ENCODE measurements at regions not wholly inside any gene's neighbourhood (a gene's known extent, or its start where the extent isn't known, plus 50 kb on each side); places are given as distances from the start of the nearest gene placed in this dataset.

DNA sequence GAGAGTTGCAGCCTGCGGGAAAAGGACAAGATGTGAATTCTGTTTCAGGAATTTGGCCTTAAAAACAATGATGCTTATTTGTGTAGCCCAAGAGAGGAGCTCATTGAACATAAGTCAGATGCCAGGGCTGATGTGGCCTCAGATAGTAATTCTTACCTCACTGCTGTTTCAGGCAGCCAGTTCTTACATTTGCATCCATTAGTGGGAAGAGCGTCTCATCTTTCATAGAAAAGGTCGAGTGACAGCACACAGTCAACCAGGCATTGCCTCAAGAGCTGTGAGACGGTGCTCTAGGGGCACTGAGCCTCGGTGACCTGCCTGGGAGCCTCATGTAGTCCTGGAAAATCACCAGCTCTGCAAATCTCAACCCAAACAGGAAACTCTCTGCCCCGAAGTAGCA lies 174.9 kb upstream of the FRG1 start:
- no peaks in the 10 kb centered on the region for H3K4me1 ChIP-seq (ENCODE audit: control insufficient read depth, insufficient read depth, low read length)
- ChIA-PET POLR2A (no interaction called here), CTCF (no interaction called here)

GRCh38 chr4:189767941-189768340 lies 172.7 kb upstream of the FRG1 start:
- ATAC-seq (no peak), DNase-seq (ENCODE audit: low read depth, low spot score) (no peak)
- Histone ChIP-seq H3K9me3 (ENCODE audit: control insufficient read depth, insufficient read depth, low read depth, low read length) (no peaks in the 10 kb centered on the region), H3K4me1 (ENCODE audit: control insufficient read depth, insufficient read depth, low read length) (no peaks in the 10 kb centered on the region), H3K36me3 (ENCODE audit: control insufficient read depth, insufficient read depth, low read length) (no peaks in the 10 kb centered on the region), H3K27me3 (ENCODE audit: control insufficient read depth, insufficient read depth, low read length) (no peaks in the 10 kb centered on the region), H3K4me3 (ENCODE audit: low read depth in 2 of 2, low read length in 2 of 2) (no peak overlapping the region), H3K27ac (ENCODE audit: low read length) (no peak overlapping the region)
- CTCF ChIA-PET, result no interaction called here
- TF ChIP-seq REST (IDR thresholded peaks at IDR 0.05; ENCODE audit: insufficient read depth in 1 of 2, low read depth in 2 of 2, low read length in 1 of 2) (no peak), SIN3A (IDR thresholded peaks at IDR 0.05; ENCODE audit: borderline replicate concordance, insufficient read depth, low read depth, low read length) (no peak), POLR2AphosphoS5 (IDR thresholded peaks at IDR 0.05; ENCODE audit: low read depth, low read length) (no peak), TCF7L2 (IDR thresholded peaks at IDR 0.05; ENCODE audit: low read depth, low read length) (no peak)
- TF ChIP-seq, protein P1, sequence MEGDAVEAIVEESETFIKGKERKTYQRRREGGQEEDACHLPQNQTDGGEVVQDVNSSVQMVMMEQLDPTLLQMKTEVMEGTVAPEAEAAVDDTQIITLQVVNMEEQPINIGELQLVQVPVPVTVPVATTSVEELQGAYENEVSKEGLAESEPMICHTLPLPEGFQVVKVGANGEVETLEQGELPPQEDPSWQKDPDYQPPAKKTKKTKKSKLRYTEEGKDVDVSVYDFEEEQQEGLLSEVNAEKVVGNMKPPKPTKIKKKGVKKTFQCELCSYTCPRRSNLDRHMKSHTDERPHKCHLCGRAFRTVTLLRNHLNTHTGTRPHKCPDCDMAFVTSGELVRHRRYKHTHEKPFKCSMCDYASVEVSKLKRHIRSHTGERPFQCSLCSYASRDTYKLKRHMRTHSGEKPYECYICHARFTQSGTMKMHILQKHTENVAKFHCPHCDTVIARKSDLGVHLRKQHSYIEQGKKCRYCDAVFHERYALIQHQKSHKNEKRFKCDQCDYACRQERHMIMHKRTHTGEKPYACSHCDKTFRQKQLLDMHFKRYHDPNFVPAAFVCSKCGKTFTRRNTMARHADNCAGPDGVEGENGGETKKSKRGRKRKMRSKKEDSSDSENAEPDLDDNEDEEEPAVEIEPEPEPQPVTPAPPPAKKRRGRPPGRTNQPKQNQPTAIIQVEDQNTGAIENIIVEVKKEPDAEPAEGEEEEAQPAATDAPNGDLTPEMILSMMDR (IDR thresholded peaks at IDR 0.05), result no peak
- intact Hi-C loops (cut with micrococcal nuclease; ENCODE audit: unreplicated experiment), result no loop called here
- BruUV-seq (replicated peaks), result no TSS peak
- in situ Hi-C loops (cut with HindIII; ENCODE audit: low pct_unique_long_range_greater_than_20kb, low sequenced_read_pairs), result no loop called here
- POLR2A ChIA-PET, result no interaction called here

More for the DNA sequence above, 174.9 kb upstream of the FRG1 start:
- no peak overlapping the region for H3K4me3 ChIP-seq (ENCODE audit: low read depth in 2 of 2, low read length in 2 of 2)
- H3K9me3 ChIP-seq (ENCODE audit: control insufficient read depth, insufficient read depth, low read depth, low read length), result no peaks in the 10 kb centered on the region
- no peak overlapping the region for H3K27ac ChIP-seq (ENCODE audit: low read length)
- DNase-seq (ENCODE audit: low read depth, low spot score), result no peak
- TF ChIP-seq TCF7L2 (IDR thresholded peaks at IDR 0.05; ENCODE audit: low read depth, low read length), result no peak
- no peak for TF ChIP-seq POLR2AphosphoS5 (IDR thresholded peaks at IDR 0.05; ENCODE audit: low read depth, low read length)
- TF ChIP-seq, protein P1 (IDR thresholded peaks at IDR 0.05), result no peak
- no peak for TF ChIP-seq REST (IDR thresholded peaks at IDR 0.05; ENCODE audit: insufficient read depth in 1 of 2, low read depth in 2 of 2, low read length in 1 of 2)
- TF ChIP-seq SIN3A (IDR thresholded peaks at IDR 0.05; ENCODE audit: borderline replicate concordance, insufficient read depth, low read depth, low read length), result no peak
- no peaks in the 10 kb centered on the region for H3K36me3 ChIP-seq (ENCODE audit: control insufficient read depth, insufficient read depth, low read length)
- in situ Hi-C loops (cut with HindIII; ENCODE audit: low pct_unique_long_range_greater_than_20kb, low sequenced_read_pairs), result no loop called here
- H3K27me3 ChIP-seq (ENCODE audit: control insufficient read depth, insufficient read depth, low read length), result no peaks in the 10 kb centered on the region
- ATAC-seq, result no peak
- no TSS peak for BruUV-seq (replicated peaks)
- intact Hi-C loops (cut with micrococcal nuclease; ENCODE audit: unreplicated experiment), result no loop called here
